HG02840 (cell line): ENCODE measurements at regions not wholly inside any gene's neighbourhood (a gene's known extent, or its start where the extent isn't known, plus 50 kb on each side); places are given as distances from the start of the nearest gene placed in this dataset.

Experiments
- ATAC-seq: cut with Tn5 transposase; IDR thresholded peaks from one replicate; pipeline ENCODE4 v1.9.1; 2021; ENCODE audit warnings: mild to moderate bottlenecking, moderate library complexity, moderate number of reproducible peaks; ENCODE audit not compliant: unreplicated experiment, low FRiP score

- ATAC-seq = no peak
Observed at GRCh38 chr2:145741181-145741580, 1221.3 kb upstream of the ZEB2 start.

DNA sequence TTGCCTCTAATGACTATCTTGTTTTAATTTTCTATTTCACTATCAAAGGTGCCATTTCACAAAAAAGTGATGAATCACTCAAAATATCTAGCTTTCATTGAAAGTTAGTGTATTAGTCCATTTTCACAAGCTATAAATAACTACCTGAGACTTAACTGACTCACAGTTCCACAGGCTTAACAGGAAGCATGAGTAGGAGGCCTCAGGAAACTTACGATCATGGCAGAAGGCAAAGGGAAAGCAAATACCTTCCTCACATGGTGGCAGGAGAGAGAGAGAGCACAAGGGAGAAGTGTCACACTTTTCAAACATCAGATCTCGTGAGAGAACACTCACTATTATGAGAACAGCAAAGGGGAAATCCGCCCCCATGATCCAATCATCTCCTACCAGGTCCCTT is 1220.4 kb upstream of the ZEB2 start:
- no peak for ATAC-seq

DNA sequence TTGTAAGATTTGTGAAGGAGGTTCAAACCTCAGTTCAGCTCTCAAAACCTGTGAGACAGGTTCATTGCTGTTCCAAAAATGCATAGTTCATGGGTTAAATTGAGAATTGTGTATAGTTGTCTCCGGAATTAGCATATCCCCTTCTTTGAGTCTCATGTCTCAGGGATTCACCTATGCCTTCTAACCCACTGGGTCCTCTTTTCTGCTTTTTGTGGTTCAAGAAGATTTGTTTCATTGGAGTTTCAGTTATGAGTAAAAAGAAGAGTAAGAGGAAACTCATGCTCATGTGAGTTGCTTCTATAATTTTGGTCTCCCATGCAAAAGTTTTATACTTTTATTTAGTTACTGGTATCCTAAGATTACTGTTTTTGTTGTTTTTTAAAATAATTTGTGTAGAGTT is 1219.8 kb upstream of the ZEB2 start:
- ATAC-seq = peak; percentile 77

- no peak for ATAC-seq
Observed at GRCh38 chr2:145736871-145737270, 1217.0 kb upstream of the ZEB2 start.

DNA sequence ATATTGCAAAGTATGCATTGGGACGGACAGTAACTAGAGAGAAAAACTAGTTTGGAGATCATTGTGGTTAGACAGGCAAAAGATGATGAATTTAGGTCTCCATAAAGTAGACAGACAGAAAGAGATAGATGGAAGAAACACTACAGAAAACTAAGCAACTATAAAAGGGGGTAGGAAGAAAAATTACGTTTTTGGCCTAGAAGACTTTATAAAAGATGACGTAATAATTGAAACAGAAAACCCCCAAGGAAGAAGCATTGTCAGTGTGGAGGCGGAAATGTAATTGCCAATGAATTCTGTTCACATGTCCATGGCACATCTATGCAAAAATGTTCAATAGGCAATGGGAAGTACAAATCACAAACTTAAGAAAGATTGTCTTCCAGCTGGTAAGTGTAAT is 1211.5 kb upstream of the ZEB2 start:
- no peak for ATAC-seq

GRCh38 chr2:145729993-145730770 is 1210.3 kb upstream of the ZEB2 start:
- no peak for ATAC-seq

DNA sequence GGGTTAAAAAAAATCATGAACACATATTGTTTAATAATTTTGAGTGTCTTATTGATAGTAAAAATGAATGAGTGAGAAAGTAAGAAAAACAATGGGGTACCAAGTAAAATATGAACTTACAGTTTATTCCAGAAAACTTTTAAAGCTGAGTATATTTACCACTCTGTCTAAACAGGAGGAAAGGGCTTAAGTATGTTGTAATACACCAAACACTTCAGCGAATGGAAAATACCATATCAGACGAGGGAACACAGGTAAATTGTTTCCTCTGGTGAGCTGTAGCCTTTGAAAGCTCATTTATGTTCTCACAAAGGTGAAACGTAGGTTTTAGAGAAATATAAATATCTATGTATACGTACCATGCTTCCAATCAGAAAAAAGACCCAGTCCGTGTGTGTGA is 1209.6 kb upstream of the ZEB2 start:
- no peak for ATAC-seq

GRCh38 chr2:145728511-145728910 is 1208.6 kb upstream of the ZEB2 start:
- no peak for ATAC-seq

DNA sequence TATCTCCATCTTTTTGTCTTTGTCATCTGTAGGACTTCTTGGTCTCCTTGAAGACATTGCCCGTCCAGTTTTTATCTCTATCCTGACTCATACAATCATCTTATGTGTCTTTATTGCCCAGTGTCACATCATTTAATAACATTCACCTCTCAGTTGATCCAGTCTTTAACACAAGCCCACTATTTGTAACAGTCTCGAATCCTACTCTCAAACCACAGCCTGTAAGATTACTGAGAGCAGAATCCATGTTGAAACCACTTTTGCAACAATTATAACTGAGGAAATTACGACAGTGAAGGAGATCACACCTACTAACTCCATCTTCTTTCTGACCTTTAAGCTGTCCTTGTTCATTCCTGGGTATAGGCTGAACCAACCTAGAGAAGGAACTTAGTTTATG is 1206.0 kb upstream of the ZEB2 start:
- no peak for ATAC-seq

DNA sequence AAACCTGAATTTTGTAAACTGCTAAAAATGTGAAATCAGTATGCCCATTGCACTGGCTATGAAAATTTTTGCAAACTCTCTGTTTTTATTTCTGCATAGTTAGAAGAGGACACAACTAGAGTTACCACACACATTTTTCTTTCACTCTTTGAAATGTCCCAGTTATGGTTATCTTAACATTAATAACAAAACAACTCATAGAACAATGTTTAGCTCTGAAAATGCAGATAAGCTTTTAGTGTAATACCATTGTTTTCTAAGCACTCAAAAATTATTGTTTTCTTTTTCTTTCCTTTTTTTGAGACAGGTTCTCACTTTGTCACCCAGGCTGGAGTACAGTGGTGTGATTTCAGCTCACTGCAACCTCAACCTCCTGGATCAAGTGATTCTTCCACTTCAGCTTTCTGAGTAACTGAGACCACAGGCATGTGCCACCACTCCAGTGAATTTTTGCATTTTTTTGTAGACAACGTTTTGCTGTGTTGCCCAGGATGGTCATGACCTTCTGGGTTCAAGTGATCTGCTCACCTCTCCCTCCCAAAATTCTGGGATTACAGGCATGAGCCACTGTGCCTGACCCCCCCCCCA is 1204.5 kb upstream of the ZEB2 start:
- no peak for ATAC-seq

DNA sequence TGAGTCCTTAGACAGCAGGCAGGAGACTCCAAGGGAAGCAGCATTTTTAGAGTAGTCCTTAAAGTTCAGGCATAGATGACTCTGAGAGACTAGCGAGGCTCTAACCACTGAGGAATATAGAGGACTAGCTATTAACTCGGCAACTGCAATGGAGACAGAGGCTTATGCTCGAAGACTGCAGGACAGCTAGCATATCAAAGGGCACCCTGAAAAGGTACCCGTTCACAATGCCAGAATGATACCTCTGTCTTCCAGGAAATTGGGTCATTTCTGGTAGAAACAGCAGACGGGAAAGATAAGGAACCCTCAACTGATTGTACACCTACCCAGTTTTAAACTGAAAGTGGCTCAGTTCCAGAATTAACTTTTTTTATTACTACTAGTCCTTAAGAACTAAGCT is 1204.0 kb upstream of the ZEB2 start:
- no peak for ATAC-seq

DNA sequence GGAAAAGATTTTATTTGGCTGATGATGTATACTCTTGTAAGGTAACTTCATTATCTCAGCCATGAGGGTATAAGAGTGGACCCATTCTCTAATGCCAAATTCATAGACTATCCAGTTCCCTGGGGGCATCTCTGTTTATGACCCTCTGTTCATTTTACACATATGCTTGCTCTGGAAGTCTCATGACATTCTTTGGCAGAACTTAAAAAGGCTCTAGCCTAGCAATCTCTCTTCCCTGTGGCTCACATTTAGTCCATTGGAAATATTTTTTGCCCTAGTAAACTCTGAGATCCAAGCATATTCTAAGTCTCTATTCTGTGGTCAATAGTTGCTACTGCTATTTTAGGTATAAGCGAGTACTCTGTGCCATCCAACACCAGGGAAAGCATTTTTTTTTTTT is 1201.8 kb upstream of the ZEB2 start:
- ATAC-seq = no peak

DNA sequence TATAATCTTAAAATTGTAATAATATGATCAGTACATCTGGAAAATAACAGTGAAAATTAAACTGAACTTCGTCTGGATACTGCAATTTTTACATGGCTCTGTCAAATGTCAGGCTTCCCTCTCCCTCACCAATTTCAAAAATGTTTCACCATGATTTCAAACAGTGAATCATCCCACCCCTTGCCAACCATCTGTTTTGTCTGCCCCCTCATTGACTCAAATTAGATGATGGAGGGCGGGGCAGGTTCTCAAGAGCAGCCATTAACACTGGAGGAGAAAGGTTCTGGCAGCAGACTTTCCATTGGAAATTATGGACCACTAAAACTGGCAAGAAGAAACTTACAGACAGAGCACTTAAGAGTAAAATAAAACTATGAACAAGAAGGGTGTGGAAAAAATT is 1195.7 kb upstream of the ZEB2 start:
- no peak for ATAC-seq

DNA sequence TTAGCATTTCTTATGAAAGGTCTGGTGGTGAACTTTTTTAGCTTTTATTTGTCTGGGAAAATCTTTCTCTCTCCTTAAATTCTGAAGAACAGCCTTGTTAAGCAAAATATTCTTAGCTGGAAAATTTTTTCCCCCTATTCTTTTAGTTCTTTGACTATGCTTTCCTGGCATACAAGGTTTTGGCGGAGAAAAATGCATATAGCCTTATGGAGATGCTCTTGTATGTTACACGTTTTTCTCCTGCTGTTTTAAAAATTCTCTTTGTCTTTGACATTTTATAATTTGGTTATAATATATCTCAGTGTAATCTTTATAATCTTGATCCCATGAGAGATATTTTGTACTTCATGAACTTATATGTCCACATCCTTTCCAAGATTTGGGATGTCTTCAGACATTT is 1190.4 kb upstream of the ZEB2 start:
- ATAC-seq = no peak

DNA sequence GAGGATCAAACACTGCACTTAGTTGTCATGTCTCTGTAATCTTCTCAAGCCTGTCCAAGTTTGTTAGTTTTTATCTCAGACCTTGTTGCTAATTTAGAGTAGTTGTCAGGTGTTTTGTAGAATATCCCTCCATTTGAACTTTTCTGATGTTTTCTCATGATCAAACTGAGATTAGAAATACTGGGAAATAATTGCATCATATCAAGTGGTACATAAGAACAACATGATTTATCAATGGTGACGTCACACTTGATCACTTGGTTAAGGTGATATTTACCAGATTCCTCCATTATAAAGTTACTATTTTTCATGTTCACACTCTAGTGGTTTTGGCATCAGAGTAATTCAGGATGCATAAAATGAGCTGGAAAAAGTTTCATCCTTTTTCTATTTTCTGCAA is 1182.4 kb upstream of the ZEB2 start:
- no peak for ATAC-seq

GRCh38 chr2:145692971-145693478 is 1173.1 kb upstream of the ZEB2 start:
- peak; percentile 75 for ATAC-seq

- ATAC-seq = no peak
Observed at GRCh38 chr2:145691659-145692058, 1171.7 kb upstream of the ZEB2 start.

DNA sequence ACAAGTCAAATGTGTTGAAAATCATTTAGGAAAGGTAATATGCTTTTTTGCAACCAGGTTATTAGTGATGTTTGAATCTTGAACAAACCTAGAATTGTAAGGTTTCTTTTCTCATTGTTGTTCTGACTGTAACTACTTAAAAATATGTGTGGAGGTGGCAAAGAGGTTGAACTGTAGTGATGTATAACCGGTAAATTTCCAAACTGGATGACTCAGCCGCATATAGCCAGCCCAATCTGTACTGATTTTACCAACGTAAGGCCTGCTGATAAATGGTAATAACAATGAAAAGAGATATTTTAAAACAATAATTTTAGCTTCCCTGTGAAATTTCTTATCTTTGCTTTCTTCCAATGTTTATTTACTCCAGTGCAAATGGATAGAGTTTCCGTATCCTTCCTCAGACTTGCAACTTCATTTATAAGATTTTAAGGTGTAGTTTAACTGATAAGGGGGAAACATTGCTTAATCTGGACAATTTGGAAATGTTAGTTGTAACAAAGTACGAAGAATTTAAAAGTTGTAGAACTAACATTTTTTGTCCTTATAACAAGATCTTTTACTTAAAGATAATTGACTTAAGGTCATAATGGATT is 1170.4 kb upstream of the ZEB2 start:
- no peak for ATAC-seq

GRCh38 chr2:145689277-145689676 is 1169.4 kb upstream of the ZEB2 start:
- no peak for ATAC-seq

DNA sequence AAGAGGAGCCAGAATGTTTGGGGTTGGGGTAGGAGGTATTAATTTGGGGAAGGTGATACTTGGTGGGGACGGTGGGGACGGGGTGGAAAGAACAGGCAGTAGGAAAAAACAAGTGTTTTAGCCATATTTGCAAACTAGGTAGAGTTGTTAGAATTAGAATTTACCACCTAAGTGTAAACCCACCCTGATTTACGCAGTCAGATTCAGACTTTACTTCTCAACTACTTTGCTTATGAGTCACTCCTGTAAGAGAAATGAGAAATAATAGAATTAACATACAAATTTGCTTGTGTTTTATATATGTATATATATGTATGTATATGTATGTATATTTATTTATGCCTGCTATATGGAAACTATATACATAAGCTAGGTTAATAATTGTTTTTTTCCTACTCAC is 1168.2 kb upstream of the ZEB2 start:
- ATAC-seq = no peak

DNA sequence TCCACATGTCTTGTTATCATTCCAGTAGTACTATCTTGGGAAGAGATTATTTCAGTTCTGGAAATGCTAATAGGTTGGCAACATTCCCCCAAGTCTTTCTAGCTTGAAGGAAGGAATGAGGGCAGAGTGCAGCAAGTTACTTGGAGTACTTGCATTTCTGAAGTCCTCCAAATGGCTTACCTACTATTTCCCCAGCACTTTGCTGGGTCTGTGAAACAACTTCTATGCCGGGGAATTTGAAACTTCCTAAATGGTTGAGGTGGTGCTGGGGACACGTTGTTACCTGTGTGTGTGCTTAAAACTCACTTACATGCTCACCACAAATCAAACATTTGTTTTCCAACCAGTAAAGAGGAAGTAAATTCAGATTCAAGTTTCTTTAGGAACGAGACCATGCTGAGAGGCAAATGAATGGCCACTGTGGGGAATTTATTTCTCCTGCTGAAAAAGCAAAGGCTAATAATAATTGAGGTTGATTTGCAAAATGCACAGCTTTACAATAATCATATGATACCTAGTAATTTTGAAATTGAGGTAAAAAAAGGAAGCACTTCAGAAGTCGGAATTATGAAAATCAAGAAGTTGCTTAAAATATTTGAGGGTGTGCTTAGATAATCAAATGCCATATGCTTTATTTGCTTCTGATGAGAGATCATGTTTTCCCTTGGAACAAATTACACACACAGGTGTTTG is 1167.7 kb upstream of the ZEB2 start:
- no peak for ATAC-seq
